ENCODE measurements at regions not wholly inside any gene's neighbourhood (a gene's known extent, or its start where the extent isn't known, plus 50 kb on each side); places are given as distances from the start of the nearest gene placed in this dataset.

DNA sequence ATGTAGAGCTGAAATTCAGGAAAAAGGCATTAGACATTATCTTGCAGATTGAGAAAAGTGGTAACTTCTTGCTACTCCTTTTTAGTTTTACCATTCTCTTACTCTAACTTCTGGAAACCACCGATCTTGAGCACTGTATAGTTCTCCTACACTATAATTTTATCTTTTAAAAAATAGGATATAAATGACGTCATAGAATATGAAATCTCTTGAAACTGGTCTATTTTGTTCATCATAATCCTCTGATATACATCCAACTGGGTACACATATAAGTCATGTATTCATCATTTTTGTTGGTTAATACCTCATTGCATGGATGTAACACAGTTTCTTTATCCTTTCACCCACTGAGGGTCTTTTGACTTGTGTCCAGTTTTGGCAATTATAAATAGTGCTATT lies 629.9 kb upstream of the PRR20A start:
- TF ChIP-seq POLR2AphosphoS5 (IDR thresholded peaks at IDR 0.05; ENCODE audit: low read depth, low read length) (no peak), POU2F2 (IDR thresholded peaks at IDR 0.05; ENCODE audit: low read depth, low read length) (no peak)
